ENCODE measurements at regions not wholly inside any gene's neighbourhood (a gene's known extent, or its start where the extent isn't known, plus 50 kb on each side); places are given as distances from the start of the nearest gene placed in this dataset.

GRCh38 chr12:89946518-89947135, 238.0 kb upstream of the ATP2B1 start:
- no peak for TF ChIP-seq CTCF (IDR thresholded peaks at IDR 0.05)
- no peak for TF ChIP-seq POLR2A (IDR thresholded peaks at IDR 0.05)

Data from heart left ventricle (tissue), 13 donors.